ENCODE measurements at regions not wholly inside any gene's neighbourhood (a gene's known extent, or its start where the extent isn't known, plus 50 kb on each side); places are given as distances from the start of the nearest gene placed in this dataset.

- no peak for TF ChIP-seq POLR2A (IDR thresholded peaks at IDR 0.05)
- TF ChIP-seq CTCF (IDR thresholded peaks at IDR 0.05): no peak
- TF ChIP-seq POLR2AphosphoS5 (IDR thresholded peaks at IDR 0.05): no peak
These were observed 80.9 kb downstream of the HMX1 start for GRCh38 chr4:8790749-8791148.
